IMR-90 (cell line): ENCODE measurements at regions not wholly inside any gene's neighbourhood (a gene's known extent, or its start where the extent isn't known, plus 50 kb on each side); places are given as distances from the start of the nearest gene placed in this dataset.
"Not testable (repeated sequence)": the region's sequence is repeated elsewhere in the genome, so short reads cannot be mapped to it uniquely, and the experiment has no call there.

Experiments
- ATAC-seq: fragments of 200-7000 bp; cut with Tn5 transposase; 2 replicates; pipeline ENCODE4 v1.9.1; 2020; ENCODE audit warnings: low read depth, mild to moderate bottlenecking, moderate library complexity
- BruUV-seq: library from RNA; stranded (reverse); fragments of 400-500 nt; replicated peaks from 2 replicates; lab custom pipeline; 2021; lab: Mats Ljungman, UMichigan
- CTCF ChIA-PET: fragments of 300-600 bp; formaldehyde crosslinking; extraction: SDS; loops from one replicate; lab custom pipeline; 2021; ENCODE audit warnings: antibody characterized with exemption; lab: Yijun Ruan, JAX
- POLR2A ChIA-PET: fragments of 300-600 bp; sonication (Branson Sonifier 250); formaldehyde crosslinking; loops from one replicate; lab custom pipeline; 2022; ENCODE audit warnings: antibody characterized with exemption; ENCODE audit not compliant: unreplicated experiment; lab: Charles Lee
- DNase-seq: peaks from one replicate; pipeline ENCODE4 v3.0.0; 2013
- H2AFZ ChIP-seq: replicated peaks from 2 replicates; pipeline ENCODE3; 2013; ENCODE audit warnings: low read length, mild to moderate bottlenecking; ENCODE audit not compliant: poor library complexity
- H2AK5ac ChIP-seq: 2 replicates; pipeline ENCODE4 v1.6.1; 2013; ENCODE audit warnings: low read depth, low read length, inconsistent platforms
- H2AK9ac ChIP-seq: replicated peaks from 2 replicates; pipeline ENCODE3; 2013; ENCODE audit warnings: mild to moderate bottlenecking, low read depth, low read length, moderate library complexity; ENCODE audit not compliant: poor library complexity
- H2BK120ac ChIP-seq: 2 replicates; pipeline ENCODE4 v1.6.1; 2013; ENCODE audit warnings: low read depth, low read length, inconsistent platforms
- H2BK15ac ChIP-seq: 3 replicates; pipeline ENCODE4 v1.6.1; 2013; ENCODE audit warnings: low read depth, low read length, inconsistent platforms
- H2BK20ac ChIP-seq: 2 replicates; pipeline ENCODE4 v1.6.1; 2013; ENCODE audit warnings: low read depth, mild to moderate bottlenecking, inconsistent platforms, low read length, moderate library complexity
- H2BK5ac ChIP-seq: 2 replicates; pipeline ENCODE4 v1.6.1; 2013; ENCODE audit warnings: mild to moderate bottlenecking, low read depth, low read length, inconsistent platforms; ENCODE audit not compliant: poor library complexity, severe bottlenecking
- H3K14ac ChIP-seq: replicated peaks from 2 replicates; pipeline ENCODE4 v1.6.1; 2013; ENCODE audit warnings: low read depth, low read length, inconsistent platforms
- H3K18ac ChIP-seq: 2 replicates; pipeline ENCODE4 v1.6.1; 2013; ENCODE audit warnings: low read depth, low read length, control low read depth
- H3K23ac ChIP-seq: 2 replicates; pipeline ENCODE4 v1.6.1; 2013; ENCODE audit warnings: low read depth, low read length, inconsistent platforms
- H3K27ac ChIP-seq: 2 replicates; pipeline ENCODE4 v1.5.1; 2013; ENCODE audit warnings: mild to moderate bottlenecking, control low read depth, low read length; ENCODE audit not compliant: insufficient read depth
- H3K27me3 ChIP-seq: 2 replicates; pipeline ENCODE4 v1.6.1; 2013; ENCODE audit warnings: low read length; ENCODE audit not compliant: control insufficient read depth, insufficient read depth
- H3K36me3 ChIP-seq: 2 replicates; pipeline ENCODE4 v1.6.1; 2013; ENCODE audit warnings: low read length, mixed read lengths; ENCODE audit not compliant: control insufficient read depth, insufficient read depth
- H3K4ac ChIP-seq: 2 replicates; pipeline ENCODE4 v1.6.1; 2013; ENCODE audit warnings: low read depth, low read length, inconsistent platforms
- H3K4me1 ChIP-seq: 2 replicates; pipeline ENCODE4 v1.6.1; 2013; ENCODE audit warnings: low read length, mixed read lengths; ENCODE audit not compliant: control insufficient read depth, insufficient read depth
- H3K4me2 ChIP-seq: 2 replicates; pipeline ENCODE4 v1.6.1; 2013; ENCODE audit warnings: low read depth, mild to moderate bottlenecking, control low read depth, low read length, moderate library complexity
- H3K4me3 ChIP-seq: 2 replicates; pipeline ENCODE4 v1.5.1; 2013; ENCODE audit warnings: low read depth, mild to moderate bottlenecking, control low read depth, low read length, moderate library complexity; ENCODE audit not compliant: insufficient read depth
- H3K56ac ChIP-seq: 2 replicates; pipeline ENCODE4 v1.6.1; 2013; ENCODE audit warnings: low read length, inconsistent platforms; ENCODE audit not compliant: insufficient read depth; ENCODE audit errors: extremely low read depth
- H3K79me1 ChIP-seq, 2 experiments: 2 replicates each; pipeline ENCODE4 v1.6.1; 2013; ENCODE audit warnings: low read length in 2 of 2, inconsistent platforms in 1 of 2, low read depth in 1 of 2
- H3K9ac ChIP-seq: 2 replicates; pipeline ENCODE4 v1.6.1; 2013; ENCODE audit warnings: low read depth, low read length, control low read depth
- H3K9me1 ChIP-seq: 2 replicates; pipeline ENCODE4 v1.6.1; 2013; ENCODE audit warnings: low read length, inconsistent platforms; ENCODE audit not compliant: insufficient read depth
- H3K9me3 ChIP-seq: 2 replicates; pipeline ENCODE4 v1.6.1; 2013; ENCODE audit warnings: low read length; ENCODE audit not compliant: control insufficient read depth, insufficient read depth
- H4K20me1 ChIP-seq: 2 replicates; pipeline ENCODE4 v1.6.1; 2013; ENCODE audit warnings: low read length, inconsistent platforms; ENCODE audit not compliant: insufficient read depth
- H4K5ac ChIP-seq: 2 replicates; pipeline ENCODE4 v1.6.1; 2013; ENCODE audit warnings: mild to moderate bottlenecking, low read depth, low read length, control low read depth
- H4K8ac ChIP-seq, 2 experiments: 2 replicates each; pipeline ENCODE4 v1.6.1; 2013; ENCODE audit warnings: low read depth in 2 of 2, low read length in 2 of 2, control low read depth in 1 of 2, inconsistent platforms in 1 of 2
- H4K91ac ChIP-seq: 2 replicates; pipeline ENCODE4 v1.6.1; 2013; ENCODE audit warnings: low read depth, low read length, inconsistent platforms; ENCODE audit not compliant: insufficient read depth
- WGBS, 2 experiments: methylation state at CpG; one replicate each; pipeline versions ENCODE4 v1.1.5 to v1.1.7; 2013; ENCODE audit warnings: missing lambda C conversion rate in 2 of 2; ENCODE audit not compliant: insufficient read length in 1 of 2; ENCODE audit errors: extremely low coverage in 2 of 2; 5-methylcytosine and 5-hydroxymethylcytosine counted together
- dilution Hi-C: fragments of 300-500 bp; cut with HindIII; formaldehyde crosslinking; loops from one replicate; pipeline ENCODE4 v1.14.3; 2018; ENCODE audit warnings: low sequenced_read_pairs; ENCODE audit not compliant: unreplicated experiment
- in situ Hi-C: fragments of 300-500 bp; cut with MboI; formaldehyde crosslinking; loops from 3 replicates; pipeline ENCODE4 v1.14.3; 2019; ENCODE audit warnings: low sequenced_read_pairs, inconsistent platforms, mixed read lengths
- intact Hi-C: fragments of 100-400 bp; cut with micrococcal nuclease; formaldehyde crosslinking; loops from 2 replicates; pipeline ENCODE4 v1.10.0; 2022

- intact Hi-C loops, H3K14ac ChIP-seq, CTCF ChIA-PET, H4K5ac ChIP-seq, H2BK15ac ChIP-seq, ATAC-seq, H3K27ac ChIP-seq, dilution Hi-C loops, H2BK5ac ChIP-seq, H3K18ac ChIP-seq, H3K27me3 ChIP-seq, DNase-seq, H2BK20ac ChIP-seq, BruUV-seq, H3K9me3 ChIP-seq, H4K20me1 ChIP-seq, H2AFZ ChIP-seq, H3K9ac ChIP-seq, H3K23ac ChIP-seq, H3K4me2 ChIP-seq, H2AK9ac ChIP-seq, H2BK120ac ChIP-seq, H3K4ac ChIP-seq, H2AK5ac ChIP-seq, H3K9me1 ChIP-seq, H4K91ac ChIP-seq, H3K4me3 ChIP-seq, H4K8ac ChIP-seq, H3K56ac ChIP-seq, in situ Hi-C loops, H3K4me1 ChIP-seq, H3K36me3 ChIP-seq, H3K79me1 ChIP-seq, POLR2A ChIA-PET: not testable (repeated sequence)
- no CpG with 5 or more reads among the region's 7 CpGs for WGBS, 2 experiments
Measured at GRCh38 chr9:65471106-65471505, 186.1 kb upstream of the FOXD4L5 start.

GRCh38 chr9:65466911-65467734 lies 182.1 kb upstream of the FOXD4L5 start:
- H4K20me1 ChIP-seq, ATAC-seq, H2BK5ac ChIP-seq, in situ Hi-C loops, H2AK9ac ChIP-seq, H3K4me1 ChIP-seq, H2BK120ac ChIP-seq, H3K9ac ChIP-seq, H3K14ac ChIP-seq, H2AK5ac ChIP-seq, DNase-seq, intact Hi-C loops, H3K4me3 ChIP-seq, H3K4ac ChIP-seq, H3K56ac ChIP-seq, H3K79me1 ChIP-seq, H2AFZ ChIP-seq, H3K36me3 ChIP-seq, H3K9me3 ChIP-seq, dilution Hi-C loops, H4K91ac ChIP-seq, H3K9me1 ChIP-seq, CTCF ChIA-PET, H3K27ac ChIP-seq, BruUV-seq, H4K8ac ChIP-seq, H3K27me3 ChIP-seq, POLR2A ChIA-PET, H3K23ac ChIP-seq, H3K18ac ChIP-seq, H4K5ac ChIP-seq, H2BK20ac ChIP-seq, H2BK15ac ChIP-seq, H3K4me2 ChIP-seq: not testable (repeated sequence)
- 91% methylated on average over 38 of the region's 55 CpGs; no CpG with 5 or more reads in 1 of the 2 experiments for WGBS, 2 experiments
